ENCODE measurements at regions not wholly inside any gene's neighbourhood (a gene's known extent, or its start where the extent isn't known, plus 50 kb on each side); places are given as distances from the start of the nearest gene placed in this dataset.
"Not testable (repeated sequence)": the region's sequence is repeated elsewhere in the genome, so short reads cannot be mapped to it uniquely, and the experiment has no call there.

DNA sequence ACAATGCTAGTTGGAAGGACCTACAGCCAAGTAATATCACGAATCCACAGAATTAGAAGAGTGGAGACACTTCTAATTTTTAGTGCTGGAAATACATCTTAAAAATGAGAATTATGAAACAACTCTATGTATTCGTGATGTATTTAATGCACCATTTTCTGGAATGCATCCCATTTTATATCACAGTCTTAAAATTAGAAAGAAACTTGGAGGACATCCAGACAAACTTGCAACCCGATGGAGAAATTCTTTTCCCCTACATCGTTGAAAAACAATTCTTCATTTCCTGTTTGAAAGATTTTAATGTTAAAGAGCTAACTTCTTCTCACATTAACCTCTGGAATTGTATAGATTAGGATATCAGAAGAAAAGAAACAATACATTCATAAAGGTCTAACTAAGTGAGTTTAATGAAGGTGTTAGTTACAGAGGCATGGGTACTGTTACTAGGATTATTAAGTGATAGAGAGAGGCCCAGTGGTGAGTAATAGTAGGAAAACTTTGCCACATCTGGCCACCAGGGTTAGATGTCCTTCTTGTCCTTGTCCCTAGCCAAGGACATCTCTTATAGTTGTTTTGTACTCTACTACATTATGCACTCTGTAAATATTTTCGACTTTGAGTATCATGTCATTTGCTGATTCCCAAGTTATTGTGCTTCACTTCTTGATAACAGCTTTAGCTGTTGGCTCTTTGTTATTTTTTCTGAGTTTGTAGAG lies 502.4 kb upstream of the PTCHD4 start:
- H3K4me3 ChIP-seq (ENCODE audit: low read depth, low read length): no peak overlapping the region
- TF ChIP-seq, protein P1, sequence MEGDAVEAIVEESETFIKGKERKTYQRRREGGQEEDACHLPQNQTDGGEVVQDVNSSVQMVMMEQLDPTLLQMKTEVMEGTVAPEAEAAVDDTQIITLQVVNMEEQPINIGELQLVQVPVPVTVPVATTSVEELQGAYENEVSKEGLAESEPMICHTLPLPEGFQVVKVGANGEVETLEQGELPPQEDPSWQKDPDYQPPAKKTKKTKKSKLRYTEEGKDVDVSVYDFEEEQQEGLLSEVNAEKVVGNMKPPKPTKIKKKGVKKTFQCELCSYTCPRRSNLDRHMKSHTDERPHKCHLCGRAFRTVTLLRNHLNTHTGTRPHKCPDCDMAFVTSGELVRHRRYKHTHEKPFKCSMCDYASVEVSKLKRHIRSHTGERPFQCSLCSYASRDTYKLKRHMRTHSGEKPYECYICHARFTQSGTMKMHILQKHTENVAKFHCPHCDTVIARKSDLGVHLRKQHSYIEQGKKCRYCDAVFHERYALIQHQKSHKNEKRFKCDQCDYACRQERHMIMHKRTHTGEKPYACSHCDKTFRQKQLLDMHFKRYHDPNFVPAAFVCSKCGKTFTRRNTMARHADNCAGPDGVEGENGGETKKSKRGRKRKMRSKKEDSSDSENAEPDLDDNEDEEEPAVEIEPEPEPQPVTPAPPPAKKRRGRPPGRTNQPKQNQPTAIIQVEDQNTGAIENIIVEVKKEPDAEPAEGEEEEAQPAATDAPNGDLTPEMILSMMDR (conservative IDR thresholded peaks at IDR 0.05; ENCODE audit: low read depth, low read length): no peak
- peak; percentile 33 for DNase-seq (ENCODE audit: low read depth)

DNA sequence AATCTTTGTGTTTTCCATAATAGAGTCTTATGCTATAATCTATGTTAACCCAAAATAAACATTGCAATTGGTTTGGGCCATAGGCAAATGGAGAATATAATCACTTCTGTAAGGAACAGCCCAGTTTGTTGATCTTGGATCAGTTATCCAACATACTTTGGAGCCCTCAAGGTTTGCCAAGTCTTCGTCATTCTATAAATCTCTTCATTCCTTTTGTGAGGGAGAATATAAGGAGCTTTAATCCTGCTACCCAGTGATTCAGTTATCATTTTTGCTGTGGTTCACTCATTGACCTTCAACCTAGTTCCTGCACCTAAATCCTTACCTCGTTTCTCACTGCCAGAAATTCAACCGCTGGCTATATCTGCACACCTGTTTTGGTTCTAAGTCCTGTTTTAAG lies 500.3 kb upstream of the PTCHD4 start:
- TF ChIP-seq, protein P1 (conservative IDR thresholded peaks at IDR 0.05; ENCODE audit: low read depth, low read length): no peak
- DNase-seq (ENCODE audit: low read depth): peak; percentile 52

DNA sequence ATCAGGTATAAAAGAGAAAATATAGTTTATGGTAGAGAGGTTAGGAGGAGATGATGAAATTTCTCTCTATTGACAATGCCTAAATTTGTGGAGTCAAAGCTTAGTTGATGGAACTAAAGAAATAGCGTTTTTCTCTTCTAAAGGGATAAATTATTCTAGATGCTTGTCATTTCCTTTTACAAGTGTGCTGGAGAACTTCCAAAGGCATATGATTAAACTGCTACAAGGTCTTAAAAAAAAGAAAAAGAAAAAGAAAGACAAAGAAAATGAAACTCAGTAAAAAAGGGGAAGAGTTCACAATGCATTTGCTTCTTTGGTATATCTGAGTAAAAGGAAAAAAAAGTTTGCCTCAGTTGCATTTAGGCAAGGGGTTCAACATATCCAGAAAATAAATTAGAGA lies 499.8 kb upstream of the PTCHD4 start:
- peak; percentile 57 for DNase-seq (ENCODE audit: low read depth)
- TF ChIP-seq, protein P1 (conservative IDR thresholded peaks at IDR 0.05; ENCODE audit: low read depth, low read length): no peak
- no peak overlapping the region for H3K4me3 ChIP-seq (ENCODE audit: low read depth, low read length)

More for the DNA sequence above, 500.3 kb upstream of the PTCHD4 start:
- no peak overlapping the region for H3K4me3 ChIP-seq (ENCODE audit: low read depth, low read length)

DNA sequence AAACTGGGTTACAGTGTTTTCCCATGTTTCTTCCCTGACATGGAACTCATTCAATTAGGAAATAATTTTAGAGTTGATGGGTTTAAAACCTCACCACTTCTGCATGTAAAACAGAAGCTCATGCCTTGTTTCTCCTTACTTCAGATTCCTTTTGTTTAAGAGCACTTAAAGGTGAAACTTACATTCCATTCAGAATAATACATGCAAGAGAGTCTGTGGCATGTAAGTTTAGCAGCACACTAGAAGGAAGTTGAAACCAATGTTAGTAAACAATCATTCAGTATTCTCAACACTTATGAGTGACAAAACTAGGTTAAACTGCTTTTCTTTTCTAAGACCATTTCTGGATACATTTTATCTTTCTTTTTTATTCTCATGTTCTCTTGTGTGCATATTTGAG lies 495.6 kb upstream of the PTCHD4 start:
- no peak overlapping the region for H3K4me3 ChIP-seq (ENCODE audit: low read depth, low read length)
- TF ChIP-seq, protein P1 (conservative IDR thresholded peaks at IDR 0.05; ENCODE audit: low read depth, low read length): no peak
- DNase-seq (ENCODE audit: low read depth): no peak

DNA sequence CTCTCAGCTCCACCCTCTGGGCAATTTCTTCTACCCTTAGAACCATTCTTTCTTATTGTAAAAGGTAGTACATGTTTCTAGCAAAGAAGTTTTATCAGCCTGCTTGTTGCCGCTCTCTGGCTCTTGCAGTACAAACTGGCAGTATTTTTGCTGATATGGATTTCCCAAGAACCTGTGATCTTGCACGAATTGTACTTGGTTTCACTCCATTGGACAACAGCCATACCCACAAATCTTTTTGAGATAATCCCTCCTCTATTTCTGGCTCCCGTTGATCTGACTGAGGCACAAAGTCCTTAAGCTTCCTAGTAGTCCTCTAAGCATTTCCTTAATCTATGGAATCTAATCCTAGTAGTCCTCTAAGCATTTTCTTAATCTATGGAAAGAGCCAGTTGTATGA lies 487.0 kb upstream of the PTCHD4 start:
- DNase-seq (ENCODE audit: low read depth): peak; percentile 7
- no peak overlapping the region for H3K4me3 ChIP-seq (ENCODE audit: low read depth, low read length)
- TF ChIP-seq, protein P1 (conservative IDR thresholded peaks at IDR 0.05; ENCODE audit: low read depth, low read length): no peak

DNA sequence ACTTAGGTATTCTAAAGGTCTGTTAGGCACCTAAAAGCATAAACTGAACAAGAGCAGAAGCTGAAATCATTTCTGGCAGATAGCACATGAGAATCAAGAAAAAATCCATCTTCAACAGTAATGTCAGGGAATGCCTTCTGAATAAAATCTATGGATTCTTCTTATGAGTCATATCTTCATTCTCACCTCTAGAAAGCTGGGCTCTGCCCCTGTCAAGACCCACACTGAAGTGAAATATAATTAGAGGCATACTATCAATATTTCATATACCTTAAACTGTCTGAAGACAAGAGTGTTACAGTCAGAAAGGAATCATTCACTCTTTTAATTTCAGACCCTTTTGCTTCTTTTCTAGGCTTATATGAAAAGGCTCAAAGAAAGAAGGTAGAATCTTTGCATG lies 485.8 kb upstream of the PTCHD4 start:
- no peak for DNase-seq (ENCODE audit: low read depth)
- H3K4me3 ChIP-seq (ENCODE audit: low read depth, low read length): no peak overlapping the region
- TF ChIP-seq, protein P1 (conservative IDR thresholded peaks at IDR 0.05; ENCODE audit: low read depth, low read length): no peak

DNA sequence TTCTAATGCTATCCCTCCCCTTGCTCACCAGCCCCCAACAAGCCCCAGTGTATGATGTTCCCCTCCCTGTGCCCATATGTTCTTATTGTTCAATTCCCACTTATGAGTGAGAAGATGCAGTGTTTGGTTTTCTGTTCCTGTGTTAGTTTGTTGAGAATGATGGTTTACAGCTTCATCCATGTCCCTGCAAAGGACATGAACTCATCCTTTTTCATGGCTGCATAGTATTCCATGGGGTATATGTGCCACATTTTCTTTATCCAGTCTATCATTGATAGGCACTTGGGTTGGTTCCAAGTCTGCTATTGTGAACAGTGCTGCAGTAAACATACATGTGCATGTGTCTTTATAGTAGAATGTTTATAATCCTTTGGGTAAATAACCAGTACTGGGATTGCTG lies 480.2 kb upstream of the PTCHD4 start:
- not testable (repeated sequence) for DNase-seq (ENCODE audit: low read depth); H3K4me3 ChIP-seq (ENCODE audit: low read depth, low read length)
